HepG2 (cell line): ENCODE measurements at regions not wholly inside any gene's neighbourhood (a gene's known extent, or its start where the extent isn't known, plus 50 kb on each side); places are given as distances from the start of the nearest gene placed in this dataset.

ENCODE experiments used
- ATAC-seq: fragments of 200-7000 bp; cut with Tn5 transposase; 3 replicates; pipeline ENCODE4 v1.9.1; 2020; ENCODE audit warnings: mild to moderate bottlenecking, moderate library complexity
- BruUV-seq: library from RNA; stranded (reverse); fragments of 400-500 nt; replicated peaks from 2 replicates; lab custom pipeline; 2021; lab: Mats Ljungman, UMichigan
- CTCF ChIA-PET: fragments of 300-600 bp; formaldehyde crosslinking; extraction: SDS; loops from one replicate; lab custom pipeline; 2021; ENCODE audit warnings: low total read pairs, inconsistent platforms, low intra/inter-chr PET ratio; lab: Yijun Ruan, JAX
- POLR2A ChIA-PET: fragments of 350-600 bp; sonication (Branson Sonifier 250); formaldehyde crosslinking; loops from one replicate; lab custom pipeline; 2020; ENCODE audit warnings: antibody characterized with exemption, inconsistent platforms; lab: Yijun Ruan, JAX
- DNase-seq: peaks from one replicate; pipeline ENCODE4 v3.0.0-alpha.2; 2015; ENCODE audit warnings: low spot score
- FAIRE-seq: peaks from 3 replicates; lab custom pipeline; 2011; peaks lifted over from hg19 to GRCh38; lab: Jason Lieb, UNC
- H2AFZ ChIP-seq: one replicate; pipeline ENCODE4 v1.6.1; 2011; ENCODE audit warnings: low read length, inconsistent platforms
- H3K27ac ChIP-seq: fragments of 300-600 bp; 3 replicates; pipeline ENCODE4 v1.8.0; 2011; ENCODE audit warnings: mixed run types, mild to moderate bottlenecking, mixed read lengths, low read length, inconsistent platforms; ENCODE audit not compliant: insufficient read depth; ENCODE audit errors: extremely low read length
- H3K27me3 ChIP-seq, 2 experiments: fragments of 200-600 bp in 1 of 2; 2 replicates in 1 of 2; 3 replicates in 1 of 2; pipeline versions ENCODE4 v1.6.0 to v1.8.0; 2011; ENCODE audit warnings: low read length in 2 of 2, mild to moderate bottlenecking in 2 of 2, moderate library complexity in 2 of 2, inconsistent platforms in 1 of 2; ENCODE audit not compliant: insufficient read depth in 2 of 2, control insufficient read depth in 1 of 2
- H3K36me3 ChIP-seq, 2 experiments: fragments of 200-600 bp in 1 of 2; replicated peaks in 1 of 2; 2 replicates in 1 of 2; 3 replicates in 1 of 2; pipeline versions ENCODE4 v1.5.1 to v1.8.0; 2011; ENCODE audit warnings: low read length in 2 of 2, inconsistent platforms in 1 of 2; ENCODE audit not compliant: insufficient read depth in 2 of 2, control insufficient read depth in 1 of 2
- H3K4me1 ChIP-seq: 2 replicates; pipeline ENCODE4 v1.5.1; 2012; ENCODE audit warnings: low read length, inconsistent platforms; ENCODE audit not compliant: insufficient read depth
- H3K4me2 ChIP-seq: 2 replicates; pipeline ENCODE4 v1.6.0; 2011; ENCODE audit warnings: low read depth, low read length, inconsistent platforms
- H3K4me3 ChIP-seq, 3 experiments: fragments of 200-600 bp in 1 of 3; sonication (generic), shearing (Covaris generic) in 1 of 3; replicated peaks in 1 of 3; 2 replicates each; pipeline ENCODE4 v1.5.1; 2011 to 2016; ENCODE audit warnings: low read length in 3 of 3, inconsistent platforms in 2 of 3, low read depth in 2 of 3, mild to moderate bottlenecking in 2 of 3, control low read depth in 1 of 3, mixed read lengths in 1 of 3; ENCODE audit not compliant: insufficient read depth in 1 of 3
- H3K79me2 ChIP-seq: one replicate; pipeline ENCODE4 v1.6.1; 2011; ENCODE audit warnings: low read length, inconsistent platforms; ENCODE audit not compliant: insufficient read depth
- H3K9ac ChIP-seq: 2 replicates; pipeline ENCODE4 v1.6.0; 2011; ENCODE audit warnings: mild to moderate bottlenecking, low read depth, low read length, inconsistent platforms; ENCODE audit not compliant: insufficient read depth
- H3K9me3 ChIP-seq: 2 replicates; pipeline ENCODE4 v1.5.1; 2012; ENCODE audit warnings: mild to moderate bottlenecking, low read length
- H4K20me1 ChIP-seq: 2 replicates; pipeline ENCODE4 v1.6.0; 2011; ENCODE audit warnings: inconsistent platforms, mild to moderate bottlenecking, low read length, moderate library complexity; ENCODE audit not compliant: insufficient read depth
- KMT2A ChIP-seq: sonication (generic); formaldehyde crosslinking; IDR thresholded peaks from 2 replicates; pipeline ENCODE4 v1.4.0; 2020; ENCODE audit warnings: missing genetic modification reagents
- NAIF1 ChIP-seq: sonication (generic); formaldehyde crosslinking; IDR thresholded peaks from 2 replicates; pipeline ENCODE4 v1.5.0; 2020; ENCODE audit warnings: mild to moderate bottlenecking, missing genetic modification reagents, borderline replicate concordance
- ZNF335 ChIP-seq: sonication (generic); formaldehyde crosslinking; IDR thresholded peaks from 2 replicates; pipeline ENCODE4 v1.4.0; 2020; ENCODE audit warnings: missing genetic modification reagents
- ZNF563 ChIP-seq: sonication (generic); formaldehyde crosslinking; IDR thresholded peaks from 2 replicates; pipeline ENCODE4 v1.8.0; 2022; ENCODE audit warnings: mild to moderate bottlenecking, moderate library complexity, missing genetic modification reagents
- ZNF564 ChIP-seq: sonication (generic); formaldehyde crosslinking; IDR thresholded peaks from 2 replicates; pipeline ENCODE4 v1.8.1; 2023; ENCODE audit warnings: mild to moderate bottlenecking, missing genetic modification reagents
- ZNF646 ChIP-seq: sonication (generic); formaldehyde crosslinking; IDR thresholded peaks from 2 replicates; pipeline ENCODE4 v1.9.0; 2021; ENCODE audit warnings: mild to moderate bottlenecking, missing genetic modification reagents
- ZNF703 ChIP-seq: sonication (generic); formaldehyde crosslinking; IDR thresholded peaks from 2 replicates; pipeline ENCODE4 v1.5.1; 2020; ENCODE audit warnings: missing genetic modification reagents, mild to moderate bottlenecking, moderate library complexity, borderline replicate concordance
- WGBS: methylation state at CpG from one replicate; pipeline ENCODE4 v1.1.6; 2017; ENCODE audit warnings: low lambda C conversion rate; 5-methylcytosine and 5-hydroxymethylcytosine counted together
- in situ Hi-C: cut with HindIII; loops from 2 replicates; pipeline ENCODE4 v1.10.0; 2017; ENCODE audit warnings: low pct_unique_long_range_greater_than_20kb; ENCODE audit not compliant: extremely low pct_ligation_motif_present
- intact Hi-C: fragments of 100-400 bp; cut with micrococcal nuclease; formaldehyde crosslinking; loops from one replicate; pipeline ENCODE4 v1.10.0; 2022; ENCODE audit not compliant: unreplicated experiment
- small RNA-seq, 3 experiments: library from RNA; depleted of rRNA; stranded (forward); fragments of <200 nt; gene quantifications; one replicate each; pipeline ENCODE3, GENCODE V24; 2012; ENCODE audit warnings: low read depth in 2 of 3, low replicate concordance in 1 of 3; ENCODE audit not compliant: insufficient read length in 3 of 3, insufficient read depth in 2 of 3

GRCh38 chr3:154071146-154071545, 50.0 kb upstream of the ARHGEF26 start:
- ATAC-seq = no peak
- no TSS peak for BruUV-seq
- TF ChIP-seq ZNF335 (CRISPR knock-in tag) (no peak), KMT2A (CRISPR knock-in tag) (no peak), NAIF1 (CRISPR knock-in tag) (no peak), ZNF646 (CRISPR knock-in tag) (no peak), ZNF563 (CRISPR knock-in tag) (no peak), ZNF564 (CRISPR knock-in tag) (no peak), ZNF703 (CRISPR knock-in tag) (no peak)
- H3K4me2 ChIP-seq = no peak overlapping the region
- no peak overlapping the region for H2AFZ ChIP-seq
- ChIA-PET CTCF (no interaction called here), POLR2A (no interaction called here)
- H3K27me3 ChIP-seq = no peaks in the 10 kb centered on the region
- H3K27ac ChIP-seq = no peak overlapping the region
- intact Hi-C loops (no loop called here), in situ Hi-C loops (no loop called here)
- no peak for FAIRE-seq
- no peaks in the 10 kb centered on the region for H3K79me2 ChIP-seq
- H3K4me3 ChIP-seq = no peak overlapping the region
- no peak for DNase-seq
- H3K36me3 ChIP-seq = no peaks in the 10 kb centered on the region
- H3K4me1 ChIP-seq = no peaks in the 10 kb centered on the region
- no peak overlapping the region for H3K9ac ChIP-seq
- 0% methylated on average over 2 of the region's 2 CpGs for WGBS
- no peaks in the 10 kb centered on the region for H4K20me1 ChIP-seq
- no peaks in the 10 kb centered on the region for H3K9me3 ChIP-seq

Small RNA genes lying in the stretch of these regions (small RNA-seq; reads per million reads assigned to genes)
- gene RF00019 = 0 reads per million in 3 experiments
- 0.98 to 5.5 (median 1.9) reads per million in 3 experiments for gene RF00096
- 0 reads per million in 3 experiments for gene RNU6-901P
